Activated CD8-positive, alpha-beta memory T cell treated with anti-CD3 and anti-CD28 coated beads, Interleukin-2, amount 50 U/mL, for 1 hour (primary cell): ENCODE measurements at regions not wholly inside any gene's neighbourhood (a gene's known extent, or its start where the extent isn't known, plus 50 kb on each side); places are given as distances from the start of the nearest gene placed in this dataset.

Experiments
- DNase-seq: peaks from one replicate; pipeline ENCODE4 v3.0.0-alpha.2; 2020; ENCODE audit errors: extremely low read depth

GRCh38 chr4:81946996-81947395 lies 426.8 kb downstream of the HNRNPD start:
- DNase-seq, result no peak

DNA sequence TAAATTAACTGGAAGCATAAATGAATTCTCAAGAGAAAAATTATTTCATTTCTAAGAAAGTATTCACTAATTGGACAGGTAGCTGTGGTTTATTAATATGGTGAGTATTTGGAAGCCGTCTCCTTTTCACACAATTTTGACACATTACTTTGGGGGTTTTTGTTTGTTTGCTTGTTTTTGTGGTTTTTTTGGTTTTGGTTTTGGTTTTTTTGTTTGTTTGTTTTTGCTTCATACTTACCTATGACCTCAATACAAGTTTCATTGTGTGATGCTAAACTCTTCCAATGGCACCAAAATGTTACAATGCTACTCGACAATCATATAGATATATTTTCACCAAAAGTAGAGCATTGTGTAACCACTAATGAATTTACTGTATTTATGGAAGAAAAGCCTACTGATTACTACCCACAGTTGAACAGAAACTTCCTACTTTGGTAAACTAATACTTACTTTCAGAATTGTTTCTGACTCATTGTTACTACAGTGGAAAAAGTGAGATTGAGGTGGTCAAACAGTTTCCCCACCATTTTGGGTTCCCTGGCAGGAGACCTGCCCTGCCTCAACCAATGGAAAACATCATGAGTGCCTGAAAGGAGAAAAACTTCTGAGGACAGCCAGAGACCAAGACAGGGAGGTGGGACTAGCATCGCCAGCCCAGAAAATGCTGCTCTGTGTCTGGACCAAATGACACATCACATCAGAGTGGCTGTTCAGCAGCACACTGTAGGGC lies 443.1 kb downstream of the HNRNPD start:
- no peak for DNase-seq

DNA sequence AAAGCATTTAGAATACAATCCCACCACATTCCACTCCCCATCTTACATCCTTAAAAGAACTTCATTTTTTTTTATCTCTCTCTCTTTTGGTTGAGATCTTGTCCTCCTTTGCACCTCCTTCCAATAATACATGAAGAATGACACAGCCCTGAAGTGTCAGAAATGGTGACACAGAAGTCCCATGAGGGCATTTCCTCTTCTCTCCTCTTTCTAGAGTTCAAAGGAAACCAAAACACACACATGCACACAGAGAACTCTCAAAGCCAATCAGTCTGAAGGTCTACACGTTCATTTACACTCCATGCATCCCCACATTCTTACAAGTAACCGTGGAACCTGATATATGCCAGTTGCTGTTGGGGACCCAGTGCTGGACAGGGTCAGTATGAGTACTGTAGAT lies 450.7 kb downstream of the HNRNPD start:
- no peak for DNase-seq

DNA sequence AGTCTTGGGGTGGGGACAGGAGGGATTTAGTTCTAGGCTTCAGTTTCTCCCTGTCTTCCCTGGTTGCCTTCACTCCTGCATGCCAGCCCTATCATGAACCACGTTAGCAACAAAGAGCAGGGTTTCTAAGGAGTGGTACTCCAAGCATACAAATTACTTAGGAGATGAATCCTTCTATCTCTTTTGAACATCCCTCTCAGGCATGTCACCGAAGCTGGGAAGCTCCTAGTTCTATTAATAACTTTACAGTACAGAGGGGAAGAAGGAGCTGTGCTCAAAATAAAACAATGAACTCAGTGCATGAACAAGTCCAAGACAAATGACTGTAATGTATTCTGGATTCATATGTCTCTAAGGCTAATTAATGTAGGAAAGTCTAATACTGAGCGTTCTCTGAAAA lies 450.6 kb upstream of the RASGEF1B start:
- no peak for DNase-seq

DNA sequence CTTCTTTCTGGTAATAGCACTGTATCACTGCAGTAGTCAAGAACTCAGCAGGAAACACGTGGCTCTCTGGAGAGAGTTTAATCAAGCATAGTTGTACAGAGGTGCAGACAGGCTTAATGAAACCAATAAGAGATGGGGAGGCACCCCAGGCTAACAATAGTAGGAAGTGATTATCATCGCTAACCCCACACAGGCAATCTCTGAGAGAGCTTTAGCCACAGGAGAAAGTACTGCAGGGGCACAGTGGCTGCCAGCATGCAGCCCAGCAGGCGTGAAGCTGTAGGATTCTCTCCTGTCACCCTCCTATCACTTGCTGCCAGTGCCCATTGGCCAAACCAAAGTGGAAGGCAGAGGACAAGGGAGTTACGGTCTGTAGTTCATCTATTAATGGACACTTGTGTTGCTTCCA lies 450.0 kb upstream of the RASGEF1B start:
- no peak for DNase-seq

- DNase-seq, result no peak
Observed at GRCh38 chr4:81919810-81920209, 448.1 kb upstream of the RASGEF1B start.

- DNase-seq, result no peak
Observed at GRCh38 chr4:81919223-81919622, 447.5 kb upstream of the RASGEF1B start.

GRCh38 chr4:81915430-81915829 lies 443.7 kb upstream of the RASGEF1B start:
- no peak for DNase-seq

DNA sequence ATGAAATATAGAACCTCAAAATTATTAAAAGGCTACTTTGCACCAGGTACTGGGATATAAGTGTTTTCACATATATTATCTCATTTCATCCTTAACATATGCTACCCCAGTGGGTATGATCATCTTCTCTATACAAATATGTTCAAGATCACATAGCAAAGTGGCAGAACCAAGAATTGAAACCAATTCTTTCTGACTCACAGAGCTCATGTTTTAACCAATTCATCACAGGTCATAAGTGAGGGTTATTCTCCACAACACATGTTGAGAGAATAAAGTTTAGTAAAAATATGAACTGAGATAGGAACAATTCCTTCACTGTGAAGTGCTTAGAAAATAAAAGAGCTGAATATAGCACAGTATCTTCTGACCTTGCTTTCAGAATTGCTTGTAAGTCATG lies 442.9 kb upstream of the RASGEF1B start:
- DNase-seq, result no peak

GRCh38 chr4:81913427-81913879 lies 441.7 kb upstream of the RASGEF1B start:
- DNase-seq, result peak; percentile 14

DNA sequence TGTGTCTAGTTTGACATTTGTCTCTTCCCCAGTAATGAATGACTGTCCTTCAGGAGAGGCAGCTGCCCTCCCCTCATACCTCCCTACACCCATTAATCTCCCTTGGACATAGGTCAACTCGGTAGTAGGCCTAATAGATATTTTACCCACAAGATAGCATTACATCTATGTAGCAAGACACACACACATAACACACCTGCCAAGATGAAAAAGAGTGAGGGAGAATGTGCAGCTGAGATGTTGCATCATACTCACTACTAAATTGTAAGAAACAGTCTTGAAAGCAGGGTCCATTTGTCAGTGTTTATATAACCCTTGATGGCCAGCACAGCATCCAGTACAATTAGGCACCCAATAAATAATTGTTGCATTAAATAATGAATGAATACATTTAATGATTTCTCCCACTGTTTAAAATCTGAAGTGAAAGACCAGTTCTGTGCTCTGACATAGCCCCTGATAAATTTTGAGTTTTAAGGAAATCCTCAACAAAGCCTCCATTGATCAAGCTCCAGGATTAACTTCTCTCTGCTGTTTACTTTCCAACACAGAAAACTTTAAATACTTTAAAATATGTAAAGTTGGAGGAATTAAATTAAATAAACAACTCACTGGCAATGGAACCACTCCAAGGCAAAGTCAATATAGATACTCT lies 440.8 kb upstream of the RASGEF1B start:
- no peak for DNase-seq

DNA sequence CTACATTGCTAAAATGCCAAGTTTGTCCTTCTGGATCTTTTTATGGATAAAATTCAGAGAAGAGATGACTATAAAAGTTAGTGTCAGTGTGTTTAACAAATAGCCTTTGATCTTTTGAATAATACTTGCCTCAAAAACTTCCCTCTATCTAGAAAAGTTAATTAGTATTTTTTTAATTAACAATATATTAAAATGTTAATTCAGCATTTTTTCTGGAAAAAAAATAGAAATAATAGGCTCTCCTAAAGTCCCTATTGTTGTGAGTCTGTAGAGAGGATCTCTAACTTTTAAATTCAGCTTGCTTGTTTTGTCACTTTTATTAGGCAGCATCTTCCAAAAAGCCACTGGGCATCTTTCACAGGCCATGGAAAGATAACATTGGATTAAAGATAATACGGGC lies 435.2 kb upstream of the RASGEF1B start:
- no peak for DNase-seq

- DNase-seq, result no peak
Observed at GRCh38 chr4:81905971-81906370, 434.3 kb upstream of the RASGEF1B start.

- DNase-seq, result no peak
Observed at GRCh38 chr4:81904121-81904520, 432.4 kb upstream of the RASGEF1B start.

GRCh38 chr4:81903212-81903611 lies 431.5 kb upstream of the RASGEF1B start:
- DNase-seq, result no peak

DNA sequence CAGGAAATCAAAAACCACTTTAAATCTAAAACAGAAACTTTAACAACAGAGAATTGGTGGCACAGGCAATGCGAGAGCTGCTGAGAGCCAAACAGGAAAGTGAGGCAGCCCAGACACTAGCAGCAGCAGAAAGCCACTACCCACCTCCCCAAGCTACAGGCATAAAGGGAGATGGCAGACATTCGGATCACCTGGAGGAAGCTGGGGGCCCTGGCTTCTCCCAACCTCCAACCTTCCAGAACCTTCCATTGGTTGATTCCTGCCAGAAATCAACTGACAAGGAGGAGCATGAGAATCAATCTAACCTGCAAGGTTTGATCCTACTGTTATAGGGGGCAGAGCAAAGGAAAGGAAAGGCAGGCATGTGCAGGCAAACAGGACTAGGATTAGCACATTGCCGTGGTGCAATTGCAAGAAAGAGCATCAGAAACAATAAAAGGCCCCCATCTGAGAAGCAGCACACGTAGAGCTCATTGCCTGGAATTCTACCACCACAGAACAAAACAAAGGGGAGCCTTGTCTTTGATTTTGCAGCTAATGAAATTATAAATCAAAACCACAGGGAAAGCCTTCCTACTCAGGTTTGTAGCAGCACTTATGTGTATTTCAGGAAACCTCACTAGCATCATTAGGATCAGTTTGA lies 427.3 kb upstream of the RASGEF1B start:
- DNase-seq, result no peak

DNA sequence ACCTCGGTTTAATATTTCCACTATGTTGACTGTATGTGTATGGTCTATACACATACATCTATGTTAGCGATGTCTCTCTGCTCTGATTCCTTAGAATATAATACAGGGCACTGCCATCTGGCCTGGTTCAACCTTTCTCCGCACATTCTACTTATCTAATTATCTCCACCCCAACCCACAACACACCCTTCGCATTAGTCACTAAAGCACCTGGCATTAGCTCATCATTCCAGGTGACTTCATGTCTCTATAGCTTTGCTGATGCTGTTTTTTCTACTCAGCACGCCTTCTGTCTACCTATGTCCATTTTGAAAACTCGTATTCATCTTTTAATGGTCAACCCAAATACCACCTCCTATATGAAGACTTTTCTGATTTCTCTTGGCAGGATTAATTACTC lies 425.2 kb upstream of the RASGEF1B start:
- DNase-seq, result no peak

DNA sequence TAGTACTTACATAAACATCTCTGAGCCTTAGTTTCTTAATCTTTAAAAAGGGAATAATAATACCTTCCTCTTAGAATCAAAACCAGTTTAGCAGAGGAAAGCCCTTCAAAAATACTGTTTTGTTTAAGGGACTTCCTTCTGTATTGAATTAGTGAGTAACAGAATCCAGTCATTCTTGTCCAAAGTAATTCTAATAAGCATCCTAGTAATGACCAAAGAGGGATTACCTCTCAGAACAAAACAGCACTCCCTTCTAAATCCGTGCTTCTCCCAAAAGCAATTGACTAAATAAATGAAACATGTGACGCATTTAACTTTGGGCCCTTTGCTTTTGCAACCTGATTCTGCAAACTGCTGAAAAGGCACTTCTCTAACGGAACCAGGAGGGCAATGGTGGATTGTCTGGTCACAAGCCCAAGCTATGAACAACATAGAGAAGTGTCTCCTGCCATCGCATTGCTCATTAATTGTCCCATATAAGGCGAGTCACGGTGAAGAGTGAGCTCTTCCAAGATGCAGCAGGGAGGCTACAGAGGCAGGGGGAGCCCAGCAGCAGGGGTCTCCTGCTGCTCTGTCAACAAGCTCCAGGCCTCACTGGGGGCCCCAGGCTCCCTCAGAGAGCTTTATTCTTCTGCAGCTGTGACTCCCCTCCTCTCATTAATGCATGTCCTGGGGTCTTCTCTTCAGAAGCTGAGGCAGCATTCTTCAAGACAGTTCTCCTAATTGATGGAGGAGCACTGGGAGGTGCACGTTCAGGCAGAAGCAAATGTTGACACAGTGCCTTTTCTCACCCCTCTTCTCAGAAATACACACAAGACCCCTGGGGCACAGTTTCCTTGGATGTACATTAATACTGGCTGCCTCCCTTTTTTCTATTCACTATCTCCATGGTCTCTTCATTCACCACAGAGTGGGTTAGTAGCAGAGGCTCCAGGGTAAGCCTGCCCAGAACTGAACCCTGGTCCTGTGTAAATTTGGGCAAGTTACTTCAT lies 419.6 kb upstream of the RASGEF1B start:
- no peak for DNase-seq

DNA sequence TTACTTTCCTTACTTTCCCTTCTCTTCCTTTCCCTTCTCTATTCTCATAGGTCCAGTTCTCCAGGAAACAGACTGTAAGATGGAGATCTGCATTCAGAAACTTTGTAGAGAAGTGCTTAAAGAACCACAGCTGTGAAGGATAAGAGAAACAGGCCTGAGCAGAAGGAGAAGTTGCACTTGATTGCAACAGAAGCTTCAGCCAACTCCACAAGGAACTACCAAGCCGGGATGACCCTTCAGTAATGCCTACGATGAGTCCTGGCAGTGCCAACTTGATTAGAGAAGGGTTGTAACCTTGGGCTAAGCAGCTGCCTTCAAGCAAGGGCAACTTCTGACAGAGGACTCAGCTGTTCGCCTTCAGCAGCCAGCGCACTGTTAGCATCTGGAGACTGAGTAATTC lies 413.3 kb upstream of the RASGEF1B start:
- DNase-seq, result no peak

DNA sequence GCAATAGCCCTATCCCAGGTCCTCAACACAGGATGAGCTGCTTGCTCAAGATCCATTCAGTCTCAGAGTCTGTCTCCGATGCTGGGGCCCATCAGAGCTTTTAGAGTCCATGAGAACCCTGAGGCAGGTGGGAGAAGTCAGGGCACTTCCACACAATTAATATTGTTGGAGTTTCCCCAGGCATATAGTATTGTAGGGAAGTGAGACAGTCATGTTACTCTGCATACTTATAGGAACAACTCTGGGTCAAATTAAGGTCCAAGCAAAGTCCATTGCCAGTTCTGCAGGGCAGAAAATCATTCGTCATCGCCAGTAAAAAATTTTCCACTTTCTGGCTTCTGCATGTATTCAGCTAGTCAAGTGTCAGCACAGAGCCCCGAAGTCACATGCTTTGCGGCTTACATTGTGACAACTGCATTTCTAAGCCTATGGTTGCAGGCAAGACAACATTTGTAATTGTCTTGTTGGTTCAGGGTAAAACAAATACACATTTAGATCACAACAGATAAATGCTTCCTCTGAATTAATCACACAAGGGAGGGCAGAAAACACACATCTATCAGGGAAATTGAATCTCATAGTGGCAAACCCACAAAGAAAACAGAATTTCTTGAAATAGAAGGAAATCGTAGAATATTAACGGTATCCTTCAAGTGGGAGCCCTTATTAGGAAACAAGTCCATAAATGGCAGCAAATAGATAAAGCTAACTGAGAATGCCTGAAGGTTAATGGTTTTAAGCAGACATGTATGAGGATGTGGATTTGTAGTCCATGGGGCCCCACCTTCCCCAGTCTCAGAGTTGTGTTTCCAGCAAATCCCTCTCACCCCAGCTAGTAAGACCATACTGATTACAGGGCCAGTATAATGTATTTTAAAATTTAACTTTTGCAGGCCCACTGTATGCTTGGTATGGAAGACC lies 412.1 kb upstream of the RASGEF1B start:
- DNase-seq, result no peak

- DNase-seq, result no peak
Observed at GRCh38 chr4:81883004-81883403, 411.3 kb upstream of the RASGEF1B start.
